Limb (tissue), 2 donors: ENCODE measurements at regions not wholly inside any gene's neighbourhood (a gene's known extent, or its start where the extent isn't known, plus 50 kb on each side); places are given as distances from the start of the nearest gene placed in this dataset.

ENCODE experiments used
- DNase-seq, 2 donors: peaks; one replicate each; pipeline ENCODE4 v3.0.0-alpha.2; 2016; ENCODE audit errors: extremely low spot score in 2 of 2

- DNase-seq = no peak
These were observed 1020.2 kb downstream of the TTLL7 start for GRCh38 chr1:82978461-82979324.

DNA sequence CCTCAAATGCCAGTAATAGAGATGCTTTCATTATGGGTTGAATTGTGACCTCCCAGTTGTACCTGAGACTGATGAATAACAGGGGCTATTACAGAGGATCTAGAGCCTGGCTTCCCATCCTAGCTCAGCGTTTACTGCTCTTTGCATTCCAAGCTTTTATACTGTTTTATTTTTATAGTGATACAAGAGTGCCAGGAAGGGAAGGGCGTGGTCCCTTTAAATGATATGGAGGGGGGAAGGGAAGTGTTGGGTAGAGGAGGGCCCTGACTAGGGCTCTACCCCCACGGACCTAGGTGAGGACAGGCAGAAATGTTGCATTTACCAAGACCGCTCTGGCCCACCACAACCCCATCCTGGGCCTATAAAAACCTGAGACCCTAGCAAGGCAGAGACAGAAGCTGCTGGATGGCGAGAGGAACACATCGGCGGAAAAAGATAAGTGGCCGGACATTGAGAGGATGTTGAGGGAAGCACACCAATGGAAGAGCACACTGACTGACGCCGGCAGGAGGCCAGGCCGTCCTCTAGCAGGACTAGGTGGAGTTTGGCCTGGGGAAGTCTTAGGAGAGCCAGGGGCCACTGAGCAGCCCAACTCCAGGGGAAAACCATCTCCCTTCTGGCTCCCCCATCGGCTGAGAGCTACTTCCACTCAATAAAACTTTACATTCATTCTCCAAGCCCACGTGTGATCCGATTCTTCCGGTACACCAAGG, 1025.9 kb downstream of the TTLL7 start:
- no peak for DNase-seq

DNA sequence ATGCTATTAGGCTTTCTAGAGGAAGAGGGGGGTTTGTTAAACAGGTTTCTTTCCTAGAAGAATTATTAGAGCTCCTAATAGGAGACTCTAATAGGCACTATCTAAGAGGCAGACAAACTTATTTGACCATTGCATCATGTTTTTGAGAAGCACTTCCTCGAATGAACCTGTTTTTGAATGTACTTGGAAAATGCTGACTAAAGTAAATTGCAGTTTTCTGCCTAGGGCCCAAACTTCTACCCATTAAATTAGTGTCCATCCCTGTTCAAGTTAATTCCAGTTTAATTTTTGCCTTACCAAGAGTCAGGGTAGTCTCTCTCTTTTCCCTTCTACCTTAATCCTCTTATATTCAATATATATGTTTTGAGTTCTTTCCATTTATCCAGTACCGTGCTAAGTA, 1029.6 kb downstream of the TTLL7 start:
- no peak for DNase-seq

- DNase-seq = no peak
These were observed 1036.3 kb downstream of the TTLL7 start for GRCh38 chr1:82962658-82963057.

DNA sequence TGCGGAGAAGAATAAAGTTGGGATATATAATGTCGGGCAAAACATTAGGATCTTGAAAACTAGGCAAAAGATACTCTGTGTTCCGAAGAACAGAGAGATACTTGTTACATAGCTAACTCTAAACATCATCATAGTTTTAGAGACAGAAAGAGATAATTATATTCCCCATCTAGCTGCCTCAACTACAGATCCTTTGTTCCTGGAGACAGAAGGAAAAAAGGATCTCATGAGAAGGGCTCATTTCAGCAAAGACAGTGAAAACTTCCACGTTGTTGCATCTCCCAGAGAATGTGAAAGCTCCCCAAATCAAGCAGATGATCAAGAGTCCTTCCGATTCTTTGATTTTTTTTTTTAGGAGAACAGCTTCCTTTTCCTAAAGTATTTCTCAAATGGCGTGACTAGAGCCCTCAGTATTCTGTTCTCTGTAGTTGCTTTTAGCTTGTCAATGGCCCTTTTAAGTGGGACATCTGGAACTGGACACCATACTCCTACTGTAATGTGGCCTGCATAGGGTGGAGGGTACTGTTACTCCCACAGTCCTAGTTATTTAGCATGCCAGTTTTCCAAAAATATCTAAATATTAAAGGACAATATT, 1048.2 kb downstream of the TTLL7 start:
- no peak for DNase-seq

DNA sequence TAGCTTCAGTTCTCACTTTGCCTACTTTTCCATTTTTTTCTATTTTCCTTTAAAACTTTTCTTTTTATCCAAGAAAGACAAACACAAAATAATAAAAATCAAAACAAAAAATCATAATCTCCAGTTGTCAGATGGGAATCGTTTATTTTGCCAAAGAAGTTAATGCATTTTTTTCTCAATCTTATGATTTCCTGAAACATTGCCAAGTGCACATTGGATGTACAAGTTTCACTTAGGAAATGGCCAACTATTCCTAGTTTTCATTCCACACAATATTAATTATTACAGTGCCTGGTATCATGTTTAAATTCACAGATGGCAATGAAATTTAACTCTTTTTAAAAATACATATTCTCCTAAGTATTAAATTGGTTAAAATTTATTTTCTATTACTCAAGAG, 1050.5 kb downstream of the TTLL7 start:
- no peak for DNase-seq

DNA sequence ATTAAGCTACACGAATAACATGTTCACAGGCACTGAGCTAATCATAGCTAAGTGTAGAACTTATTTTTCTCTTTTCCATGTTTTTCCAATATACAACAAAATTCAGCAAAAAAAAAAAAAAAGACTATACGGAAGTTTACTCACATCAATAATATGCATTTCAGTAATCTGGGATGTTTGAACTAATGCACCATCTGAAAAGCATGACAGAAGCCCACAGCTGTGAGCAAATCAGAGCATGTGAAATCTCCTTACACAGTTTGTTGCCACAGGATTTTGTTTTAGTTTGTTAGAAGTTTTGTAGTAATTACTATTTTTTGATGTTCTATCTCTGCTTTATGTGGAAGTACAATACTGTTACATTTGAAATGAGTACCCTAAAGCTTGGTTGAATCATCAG, 1051.7 kb downstream of the TTLL7 start:
- no peak for DNase-seq

DNA sequence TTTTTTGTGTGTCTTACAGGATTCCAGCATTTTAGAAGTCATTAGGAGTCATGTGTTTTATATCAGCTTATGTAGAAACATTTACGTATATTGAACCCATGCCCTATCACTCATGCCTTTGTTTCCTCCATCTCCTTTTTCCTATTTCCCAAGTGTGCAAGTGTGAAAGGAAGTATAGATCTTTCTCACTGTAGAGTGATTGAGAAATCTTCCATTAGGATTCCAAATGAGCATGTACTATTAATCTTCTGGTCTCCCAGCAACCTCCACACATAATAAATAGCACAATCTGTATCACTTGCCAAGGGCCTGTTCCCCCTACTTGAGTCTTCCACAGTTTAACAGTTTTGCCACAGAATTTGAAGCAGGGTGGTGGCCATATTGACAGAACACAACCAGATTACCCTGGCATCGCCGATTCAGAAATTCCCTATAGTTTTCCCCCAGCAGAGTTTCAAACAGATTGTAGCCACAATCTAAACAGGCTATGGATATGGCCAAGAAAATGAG, 1052.8 kb downstream of the TTLL7 start:
- peak in 1 of 2 donors; percentile 38 for DNase-seq

DNA sequence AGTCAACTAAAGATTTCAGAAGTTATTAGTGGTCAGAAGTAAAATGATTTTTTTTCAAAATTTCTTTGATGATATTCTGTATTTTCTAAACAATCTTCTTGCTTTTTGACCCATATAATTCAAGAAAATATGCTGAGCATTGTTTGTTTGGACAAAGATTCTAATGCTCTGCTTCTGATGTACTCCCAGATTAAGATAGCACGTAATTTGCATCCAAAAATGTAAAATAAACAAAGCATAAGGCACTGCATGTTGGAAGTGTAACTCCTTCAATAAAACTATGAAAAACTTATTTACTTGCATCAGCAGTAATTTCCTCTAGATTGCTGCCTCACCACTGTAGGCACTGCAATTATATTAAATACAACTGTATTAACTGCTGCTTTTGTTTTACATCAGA, 1054.1 kb downstream of the TTLL7 start:
- DNase-seq = no peak

- no peak for DNase-seq
These were observed 1064.9 kb downstream of the TTLL7 start for GRCh38 chr1:82934074-82934473.

DNA sequence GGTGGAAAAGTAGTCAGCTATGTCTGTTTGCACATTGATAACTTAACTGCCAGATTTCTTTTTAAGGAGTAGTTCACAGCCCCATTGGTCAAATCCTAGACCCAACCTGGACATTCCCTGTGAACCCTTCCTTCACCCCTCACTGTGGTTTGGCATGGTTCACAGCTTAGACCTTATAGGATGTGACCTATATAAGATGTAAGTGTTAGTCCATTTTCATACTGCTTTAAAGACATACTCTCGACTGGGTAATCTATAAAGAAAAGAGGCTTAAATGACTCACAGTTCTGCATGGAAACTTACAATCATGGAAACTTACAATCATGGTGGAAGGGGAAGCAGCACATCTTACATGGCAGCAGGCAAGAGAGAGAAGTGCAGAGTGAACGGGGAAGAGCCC, 1066.2 kb downstream of the TTLL7 start:
- DNase-seq = no peak

GRCh38 chr1:82932207-82932606, 1066.7 kb downstream of the TTLL7 start:
- DNase-seq = no peak

- DNase-seq = no peak
These were observed 1067.9 kb downstream of the TTLL7 start for GRCh38 chr1:82931006-82931405.

GRCh38 chr1:82927753-82928152, 1071.2 kb downstream of the TTLL7 start:
- no peak for DNase-seq

DNA sequence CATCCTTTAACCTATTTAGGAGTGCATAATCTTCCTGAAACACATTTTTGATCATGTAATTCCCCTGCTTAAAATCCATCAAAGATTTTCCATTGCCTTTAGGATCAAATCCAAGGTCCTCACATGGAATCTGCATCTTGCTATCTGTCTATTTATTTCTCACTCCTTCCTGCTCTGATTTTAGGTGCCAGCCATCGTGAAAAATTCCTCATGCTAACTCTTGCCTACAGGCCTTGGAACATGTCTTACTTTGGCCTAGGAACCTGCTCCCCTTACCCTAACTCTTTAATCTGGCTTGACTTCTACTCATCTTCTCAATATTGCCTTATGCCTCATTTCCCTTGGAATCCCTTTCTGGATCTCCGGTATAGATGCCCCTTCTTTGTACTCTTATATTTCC, 1074.3 kb downstream of the TTLL7 start:
- no peak for DNase-seq

DNA sequence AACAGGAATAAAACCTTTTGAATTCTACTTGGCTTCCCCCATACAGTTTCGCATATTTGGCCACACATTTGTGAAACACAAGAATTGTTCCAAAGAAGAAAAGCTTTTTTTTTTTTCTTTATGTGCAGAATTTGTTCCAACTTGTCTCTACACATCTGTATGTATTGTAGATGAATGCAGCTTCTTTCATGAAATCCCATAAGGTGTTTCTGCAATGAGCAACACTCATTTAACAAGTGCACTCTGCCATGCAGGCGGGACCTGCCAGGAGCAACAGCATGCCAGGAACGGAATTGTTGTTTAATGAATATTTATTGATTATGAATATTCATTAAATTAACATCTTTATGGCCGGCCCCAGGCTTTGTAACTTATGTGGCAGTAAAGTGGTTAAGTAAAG, 1075.0 kb downstream of the TTLL7 start:
- DNase-seq = no peak

DNA sequence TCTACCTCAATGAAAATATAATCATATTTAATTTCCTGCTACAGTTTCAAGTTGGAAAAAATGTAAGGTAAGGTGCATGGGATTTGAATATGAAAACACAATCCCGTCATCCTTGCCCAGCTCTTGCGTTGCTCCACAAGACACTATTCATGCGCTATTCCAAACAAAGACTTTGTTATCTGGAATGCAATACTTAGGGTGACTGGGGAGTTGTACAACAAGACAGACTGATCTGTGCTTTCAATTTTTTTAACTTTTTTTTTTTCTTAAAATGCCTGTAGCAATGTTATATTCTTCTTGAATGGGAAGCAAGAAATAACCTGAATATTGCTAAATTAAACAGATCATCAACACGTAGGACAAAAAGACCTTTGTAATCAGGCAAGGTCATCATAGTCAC, 1077.2 kb downstream of the TTLL7 start:
- no peak for DNase-seq

- DNase-seq = no peak
These were observed 1078.3 kb downstream of the TTLL7 start for GRCh38 chr1:82920418-82921248.

- no peak for DNase-seq
These were observed 1079.1 kb downstream of the TTLL7 start for GRCh38 chr1:82919837-82920236.

DNA sequence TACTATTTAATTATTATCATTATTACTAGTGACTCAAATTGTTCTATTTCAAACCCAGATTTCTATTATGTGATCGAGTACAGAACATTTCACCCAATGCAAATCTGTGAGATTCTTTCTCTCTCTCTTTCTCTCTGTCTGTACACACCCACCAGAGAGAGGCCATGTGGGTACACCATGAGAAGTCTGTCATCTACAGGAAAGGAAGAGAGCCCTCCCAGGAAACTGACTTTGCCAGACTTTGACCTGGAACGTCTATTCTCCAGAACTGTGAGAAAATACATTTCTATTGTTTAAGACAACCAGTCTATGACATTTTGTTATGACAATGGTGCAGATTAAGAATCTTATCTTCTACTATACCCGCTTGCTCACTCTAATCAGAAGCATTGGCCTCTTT, 1091.6 kb downstream of the TTLL7 start:
- DNase-seq = no peak

- no peak for DNase-seq
These were observed 1095.3 kb downstream of the TTLL7 start for GRCh38 chr1:82903626-82904025.
